CD4-positive, alpha-beta T cell treated with Interleukin-4 for 1 hour (primary cell): ENCODE measurements at regions not wholly inside any gene's neighbourhood (a gene's known extent, or its start where the extent isn't known, plus 50 kb on each side); places are given as distances from the start of the nearest gene placed in this dataset.
"Not testable (repeated sequence)": the region's sequence is repeated elsewhere in the genome, so short reads cannot be mapped to it uniquely, and the experiment has no call there.

Experiments used
- DNase-seq, 2 donors: peaks; one replicate each; pipeline ENCODE4 v3.0.0-alpha.2; 2020 to 2022

- DNase-seq = no peak
Observed at GRCh38 chr2:225236769-225237323, 162.7 kb upstream of the NYAP2 start.

GRCh38 chr2:225233234-225233633 lies 166.3 kb upstream of the NYAP2 start:
- no peak for DNase-seq

- DNase-seq = no peak
Observed at GRCh38 chr2:225231900-225232299, 167.6 kb upstream of the NYAP2 start.

- not testable (repeated sequence) for DNase-seq
Observed at GRCh38 chr2:225229346-225229745, 170.2 kb upstream of the NYAP2 start.

GRCh38 chr2:225226441-225226840 lies 173.1 kb upstream of the NYAP2 start:
- no peak for DNase-seq

- no peak for DNase-seq
Observed at GRCh38 chr2:225223301-225223700, 176.2 kb upstream of the NYAP2 start.

- DNase-seq = no peak
Observed at GRCh38 chr2:225207471-225207870, 165.2 kb upstream of the DOCK10 start.

GRCh38 chr2:225207043-225207442 lies 164.8 kb upstream of the DOCK10 start:
- no peak for DNase-seq

GRCh38 chr2:225196579-225196978 lies 154.3 kb upstream of the DOCK10 start:
- DNase-seq = no peak

- no peak for DNase-seq
Observed at GRCh38 chr2:225192869-225193268, 150.6 kb upstream of the DOCK10 start.

GRCh38 chr2:225190987-225191386 lies 148.7 kb upstream of the DOCK10 start:
- no peak for DNase-seq

GRCh38 chr2:225184948-225185347 lies 142.7 kb upstream of the DOCK10 start:
- DNase-seq = no peak

GRCh38 chr2:225182126-225182525 lies 139.9 kb upstream of the DOCK10 start:
- DNase-seq = no peak

- DNase-seq = no peak
Observed at GRCh38 chr2:225177098-225177497, 134.8 kb upstream of the DOCK10 start.

- DNase-seq = no peak
Observed at GRCh38 chr2:225173909-225174308, 131.6 kb upstream of the DOCK10 start.

- DNase-seq = no peak
Observed at GRCh38 chr2:225171350-225171749, 129.1 kb upstream of the DOCK10 start.

GRCh38 chr2:225170162-225170561 lies 127.9 kb upstream of the DOCK10 start:
- no peak for DNase-seq

- no peak for DNase-seq
Observed at GRCh38 chr2:225169396-225169795, 127.1 kb upstream of the DOCK10 start.

- no peak for DNase-seq
Observed at GRCh38 chr2:225165052-225165451, 122.8 kb upstream of the DOCK10 start.

- DNase-seq = no peak
Observed at GRCh38 chr2:225164401-225165050, 122.3 kb upstream of the DOCK10 start.

GRCh38 chr2:225158360-225158759 lies 116.1 kb upstream of the DOCK10 start:
- DNase-seq = no peak

- no peak for DNase-seq
Observed at GRCh38 chr2:225156853-225157451, 114.7 kb upstream of the DOCK10 start.

GRCh38 chr2:225140723-225141122 lies 98.5 kb upstream of the DOCK10 start:
- no peak for DNase-seq

GRCh38 chr2:225137971-225138370 lies 95.7 kb upstream of the DOCK10 start:
- no peak for DNase-seq

- no peak for DNase-seq
Observed at GRCh38 chr2:225136552-225136951, 94.3 kb upstream of the DOCK10 start.
